Smooth muscle cell (in vitro differentiated cells): ENCODE measurements at regions not wholly inside any gene's neighbourhood (a gene's known extent, or its start where the extent isn't known, plus 50 kb on each side); places are given as distances from the start of the nearest gene placed in this dataset.

ENCODE experiments used
- DNase-seq: peaks from one replicate; lab custom pipeline; 2025; ENCODE audit not compliant: unreplicated experiment; lab: John Stamatoyannopoulos, UW
- H2AFZ ChIP-seq: fragments of 200-600 bp; sonication (generic); 2 replicates; pipeline ENCODE4 v1.6.0; 2016; ENCODE audit warnings: antibody characterized with exemption, low read depth, mild to moderate bottlenecking
- H3F3A ChIP-seq: fragments of 200-600 bp; sonication (generic); 2 replicates; pipeline ENCODE4 v1.6.0; 2017; ENCODE audit warnings: antibody characterized with exemption, low read depth
- H3K27ac ChIP-seq: fragments of 200-600 bp; sonication (generic); 2 replicates; pipeline ENCODE4 v1.5.1; 2016; ENCODE audit warnings: low read depth, mild to moderate bottlenecking
- H3K27me3 ChIP-seq: fragments of 200-600 bp; sonication (generic); 2 replicates; pipeline ENCODE4 v1.6.1; 2016; ENCODE audit warnings: low read depth, mild to moderate bottlenecking
- H3K36me3 ChIP-seq: fragments of 200-600 bp; sonication (generic); 2 replicates; pipeline ENCODE4 v1.5.1; 2016; ENCODE audit warnings: low read depth
- H3K4me1 ChIP-seq: fragments of 200-600 bp; sonication (generic); 2 replicates; pipeline ENCODE4 v1.5.1; 2016; ENCODE audit warnings: low read depth
- H3K4me2 ChIP-seq: fragments of 200-600 bp; sonication (generic); 2 replicates; pipeline ENCODE4 v1.6.0; 2016; ENCODE audit warnings: mild to moderate bottlenecking
- H3K4me3 ChIP-seq: fragments of 200-600 bp; sonication (generic); 2 replicates; pipeline ENCODE4 v1.5.1; 2016; ENCODE audit warnings: mild to moderate bottlenecking
- H3K79me2 ChIP-seq: fragments of 200-600 bp; sonication (generic); 2 replicates; pipeline ENCODE4 v1.6.0; 2016; ENCODE audit warnings: low read depth, mild to moderate bottlenecking
- H3K9ac ChIP-seq: fragments of 200-600 bp; sonication (generic); 2 replicates; pipeline ENCODE4 v1.6.0; 2016; ENCODE audit warnings: low read depth
- H3K9me3 ChIP-seq: fragments of 200-600 bp; sonication (generic); replicated peaks from 2 replicates; pipeline ENCODE4 v1.5.1; 2016; ENCODE audit warnings: low read depth
- H4K20me1 ChIP-seq: fragments of 200-600 bp; sonication (generic); 2 replicates; pipeline ENCODE4 v1.6.0; 2016; ENCODE audit warnings: low read depth
- WGBS: methylation state at CpG from one replicate; pipeline ENCODE4 v1.1.7; 2016; ENCODE audit warnings: low lambda C conversion rate; 5-methylcytosine and 5-hydroxymethylcytosine counted together
- TF ChIP-seq, protein P1 (sequence below): fragments of 200-600 bp; sonication (generic); IDR thresholded peaks from 2 replicates; pipeline ENCODE4 v1.5.1; 2017; ENCODE audit warnings: borderline replicate concordance, mild to moderate bottlenecking, antibody characterized with exemption; ENCODE audit not compliant: insufficient read depth, poor library complexity, severe bottlenecking

DNA sequence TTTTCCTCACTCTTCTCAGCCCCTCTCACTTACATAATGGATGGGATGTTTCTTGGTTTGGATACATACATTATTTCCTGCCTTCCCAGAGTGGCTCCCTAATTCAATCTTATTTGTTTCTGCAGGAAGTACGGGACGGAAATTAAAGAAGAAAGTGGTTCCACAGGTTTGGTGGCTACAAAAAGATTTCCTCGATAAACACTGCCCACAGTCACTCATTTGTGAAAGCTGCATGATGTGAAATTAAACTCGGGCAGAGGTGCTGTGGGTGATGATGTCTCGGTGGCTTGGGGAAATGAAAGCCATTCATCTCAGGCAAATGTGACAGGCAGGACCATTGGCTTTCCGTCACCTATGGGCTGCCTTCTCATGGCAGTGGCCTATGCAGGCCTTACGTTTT is 119.5 kb upstream of the KCNG1 start:
- Histone ChIP-seq H2AFZ (no peak overlapping the region), H3K36me3 (no peaks in the 10 kb centered on the region), H3K79me2 (no peaks in the 10 kb centered on the region), H3K4me1 (no peaks in the 10 kb centered on the region), H3K9ac (no peak overlapping the region), H3K4me2 (no peak overlapping the region), H3F3A (no peaks in the 10 kb centered on the region), H3K9me3 (no peaks in the 10 kb centered on the region), H4K20me1 (no peaks in the 10 kb centered on the region), H3K4me3 (no peak overlapping the region), H3K27ac (no peak overlapping the region), H3K27me3 (no peaks in the 10 kb centered on the region)
- TF ChIP-seq, protein P1, sequence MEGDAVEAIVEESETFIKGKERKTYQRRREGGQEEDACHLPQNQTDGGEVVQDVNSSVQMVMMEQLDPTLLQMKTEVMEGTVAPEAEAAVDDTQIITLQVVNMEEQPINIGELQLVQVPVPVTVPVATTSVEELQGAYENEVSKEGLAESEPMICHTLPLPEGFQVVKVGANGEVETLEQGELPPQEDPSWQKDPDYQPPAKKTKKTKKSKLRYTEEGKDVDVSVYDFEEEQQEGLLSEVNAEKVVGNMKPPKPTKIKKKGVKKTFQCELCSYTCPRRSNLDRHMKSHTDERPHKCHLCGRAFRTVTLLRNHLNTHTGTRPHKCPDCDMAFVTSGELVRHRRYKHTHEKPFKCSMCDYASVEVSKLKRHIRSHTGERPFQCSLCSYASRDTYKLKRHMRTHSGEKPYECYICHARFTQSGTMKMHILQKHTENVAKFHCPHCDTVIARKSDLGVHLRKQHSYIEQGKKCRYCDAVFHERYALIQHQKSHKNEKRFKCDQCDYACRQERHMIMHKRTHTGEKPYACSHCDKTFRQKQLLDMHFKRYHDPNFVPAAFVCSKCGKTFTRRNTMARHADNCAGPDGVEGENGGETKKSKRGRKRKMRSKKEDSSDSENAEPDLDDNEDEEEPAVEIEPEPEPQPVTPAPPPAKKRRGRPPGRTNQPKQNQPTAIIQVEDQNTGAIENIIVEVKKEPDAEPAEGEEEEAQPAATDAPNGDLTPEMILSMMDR, result no peak
- WGBS, result 89% methylated on average over 7 of the region's 7 CpGs
- DNase-seq, result no peak

DNA sequence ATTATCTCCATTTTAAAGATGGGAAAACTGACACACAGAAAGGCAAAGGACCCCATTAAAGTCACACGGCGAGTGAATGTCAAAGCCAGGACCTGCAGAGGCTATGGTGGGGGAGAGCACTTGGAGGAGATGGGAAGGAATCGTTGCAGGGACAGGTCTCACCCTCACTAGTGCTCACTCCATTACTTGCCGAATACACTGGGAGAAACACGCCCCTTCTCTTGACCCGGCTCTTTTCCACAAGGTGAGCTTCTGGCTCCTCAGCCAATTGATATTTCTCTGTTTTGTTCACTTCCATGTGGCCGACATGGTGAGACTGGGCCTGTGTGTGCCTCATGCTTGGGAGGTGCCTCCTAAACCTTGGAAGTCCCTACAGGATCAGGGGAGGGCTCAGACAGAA is 117.8 kb upstream of the KCNG1 start:
- 95% methylated on average over 7 of the region's 7 CpGs for WGBS
- Histone ChIP-seq H3K4me3 (no peak overlapping the region), H3K27me3 (no peaks in the 10 kb centered on the region), H3K9me3 (no peaks in the 10 kb centered on the region), H3K4me2 (no peak overlapping the region), H3K9ac (no peak overlapping the region), H3F3A (no peaks in the 10 kb centered on the region), H3K36me3 (no peaks in the 10 kb centered on the region), H3K79me2 (no peaks in the 10 kb centered on the region), H4K20me1 (no peaks in the 10 kb centered on the region), H3K4me1 (no peaks in the 10 kb centered on the region), H2AFZ (no peak overlapping the region), H3K27ac (no peak overlapping the region)
- TF ChIP-seq, protein P1, result no peak
- DNase-seq, result no peak

DNA sequence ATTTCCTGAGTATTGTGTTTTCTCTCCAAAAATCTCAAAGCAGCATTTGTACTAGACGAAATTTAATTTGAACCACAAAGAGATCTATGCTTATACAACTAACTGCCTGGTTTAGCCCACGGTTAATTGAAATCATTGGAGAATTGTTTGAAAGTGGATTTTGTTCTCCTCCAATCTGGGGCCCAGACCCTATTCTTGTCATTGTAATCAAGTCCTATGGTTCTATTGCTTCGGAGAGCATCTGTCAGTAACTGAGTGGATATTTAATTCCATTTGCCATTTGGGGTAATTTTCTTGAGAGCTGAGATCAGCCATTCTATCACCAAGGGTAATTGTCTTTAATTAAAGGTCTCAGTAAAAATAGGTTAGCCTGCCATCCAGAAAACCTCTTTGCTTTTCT is 117.0 kb upstream of the KCNG1 start:
- 93% methylated on average over 3 of the region's 3 CpGs for WGBS
- no peak overlapping the region for H3K4me3 ChIP-seq

GRCh38 chr20:51138576-51138975 is 115.7 kb upstream of the KCNG1 start:
- Histone ChIP-seq H3F3A (no peaks in the 10 kb centered on the region), H3K27me3 (no peaks in the 10 kb centered on the region), H3K79me2 (no peaks in the 10 kb centered on the region), H2AFZ (no peak overlapping the region), H3K4me3 (no peak overlapping the region), H3K27ac (no peak overlapping the region), H3K4me1 (no peaks in the 10 kb centered on the region), H3K9ac (no peak overlapping the region), H3K9me3 (no peaks in the 10 kb centered on the region), H3K36me3 (no peaks in the 10 kb centered on the region), H3K4me2 (no peak overlapping the region), H4K20me1 (no peaks in the 10 kb centered on the region)
- TF ChIP-seq, protein P1, result no peak
- WGBS, result 78% methylated on average over 4 of the region's 4 CpGs
- DNase-seq, result no peak

More for the DNA sequence above, 117.0 kb upstream of the KCNG1 start:
- TF ChIP-seq, protein P1, result no peak
- Histone ChIP-seq H3K4me2 (no peak overlapping the region), H3F3A (no peaks in the 10 kb centered on the region), H3K9me3 (no peaks in the 10 kb centered on the region), H3K36me3 (no peaks in the 10 kb centered on the region), H3K9ac (no peak overlapping the region), H3K4me1 (no peaks in the 10 kb centered on the region), H4K20me1 (no peaks in the 10 kb centered on the region), H2AFZ (no peak overlapping the region), H3K27me3 (no peaks in the 10 kb centered on the region), H3K27ac (no peak overlapping the region), H3K79me2 (no peaks in the 10 kb centered on the region)
- DNase-seq, result no peak
